HEK293T (cell line): ENCODE measurements at regions not wholly inside any gene's neighbourhood (a gene's known extent, or its start where the extent isn't known, plus 50 kb on each side); places are given as distances from the start of the nearest gene placed in this dataset.

Experiments
- BHLHE40 ChIP-seq: fragments of 450-650 bp; IDR thresholded peaks from 2 replicates; pipeline ENCODE4 v1.6.1; 2016; ENCODE audit warnings: mild to moderate bottlenecking, moderate library complexity, borderline replicate concordance
- NFRKB ChIP-seq: fragments of 450-650 bp; IDR thresholded peaks from 2 replicates; pipeline ENCODE4 v1.6.1; 2016; ENCODE audit warnings: mild to moderate bottlenecking, moderate library complexity
- SP1 ChIP-seq: fragments of 450-650 bp; IDR thresholded peaks from 2 replicates; pipeline ENCODE4 v1.6.1; 2017
- TF ChIP-seq, protein P1 (sequence below): fragments of 450-650 bp; IDR thresholded peaks from 2 replicates; pipeline ENCODE4 v1.6.1; 2016

- TF ChIP-seq BHLHE40 (no peak), SP1 (no peak), NFRKB (no peak)
- TF ChIP-seq, protein P1, sequence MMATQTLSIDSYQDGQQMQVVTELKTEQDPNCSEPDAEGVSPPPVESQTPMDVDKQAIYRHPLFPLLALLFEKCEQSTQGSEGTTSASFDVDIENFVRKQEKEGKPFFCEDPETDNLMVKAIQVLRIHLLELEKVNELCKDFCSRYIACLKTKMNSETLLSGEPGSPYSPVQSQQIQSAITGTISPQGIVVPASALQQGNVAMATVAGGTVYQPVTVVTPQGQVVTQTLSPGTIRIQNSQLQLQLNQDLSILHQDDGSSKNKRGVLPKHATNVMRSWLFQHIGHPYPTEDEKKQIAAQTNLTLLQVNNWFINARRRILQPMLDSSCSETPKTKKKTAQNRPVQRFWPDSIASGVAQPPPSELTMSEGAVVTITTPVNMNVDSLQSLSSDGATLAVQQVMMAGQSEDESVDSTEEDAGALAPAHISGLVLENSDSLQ = no peak
These were observed 181.3 kb upstream of the THBS1 start for GRCh38 chr15:39399600-39399999.
